Fibroblast of skin of right biceps (primary cell): ENCODE measurements at regions not wholly inside any gene's neighbourhood (a gene's known extent, or its start where the extent isn't known, plus 50 kb on each side); places are given as distances from the start of the nearest gene placed in this dataset.

Experiments used
- DNase-seq: peaks from one replicate; pipeline ENCODE4 v3.0.0-alpha.2; 2013

DNA sequence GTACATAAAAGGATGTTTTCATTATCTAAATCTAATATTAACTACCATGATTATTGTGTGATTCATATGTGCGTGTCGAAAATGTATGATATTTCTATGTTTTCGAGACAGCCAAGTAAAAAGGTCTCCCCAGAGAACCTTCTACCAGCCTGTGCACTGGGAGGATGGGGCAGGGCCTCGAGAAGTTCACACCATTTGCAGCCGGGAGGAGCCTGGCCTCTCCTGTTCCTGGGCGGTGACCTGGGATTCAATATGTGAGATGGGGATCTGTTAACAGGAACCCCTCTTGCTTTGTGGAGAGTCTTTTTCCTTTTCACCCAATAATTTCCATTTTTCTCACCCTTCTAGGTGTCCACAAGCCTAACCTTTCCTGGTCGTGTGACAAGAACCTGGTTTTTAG is 189.3 kb downstream of the IPO8 start:
- DNase-seq: no peak

DNA sequence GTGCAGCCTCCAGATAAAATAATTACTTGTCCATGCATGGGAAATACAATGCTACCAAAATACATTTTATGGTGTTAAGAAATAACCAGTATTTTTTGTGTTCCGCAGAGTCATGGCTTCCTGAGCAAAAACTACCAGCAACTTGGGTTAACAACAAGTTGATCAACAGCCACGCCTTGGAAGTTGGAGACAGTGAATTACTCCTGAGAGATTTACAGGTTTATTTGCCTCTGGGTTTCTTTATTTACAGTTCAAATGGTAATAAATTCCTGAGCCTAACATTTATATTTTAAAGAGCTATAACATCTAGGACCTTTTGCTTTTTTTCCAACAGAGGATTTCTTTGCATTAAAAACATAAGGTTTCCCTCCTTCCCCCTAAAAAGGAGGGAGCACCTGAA is 194.0 kb downstream of the IPO8 start:
- DNase-seq: no peak

DNA sequence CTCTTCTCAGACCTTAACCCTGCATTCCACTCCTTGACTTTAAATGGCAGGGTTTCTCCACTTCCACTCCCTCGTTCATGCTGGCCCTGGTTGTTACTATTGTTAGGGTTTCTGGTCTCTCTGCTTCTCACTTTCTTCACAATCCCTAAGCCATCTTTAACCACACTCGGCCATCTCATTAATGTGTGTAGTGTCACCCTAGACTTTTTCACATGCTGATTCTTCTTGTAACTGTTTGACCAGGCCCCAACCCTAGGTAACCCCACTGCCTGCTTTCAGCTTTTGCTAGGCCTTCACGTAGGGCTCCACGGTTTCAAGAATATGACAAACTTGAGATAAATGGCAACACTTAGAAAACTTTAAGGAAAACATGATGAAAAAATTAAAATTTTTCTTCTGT is 195.1 kb downstream of the IPO8 start:
- DNase-seq: no peak

DNA sequence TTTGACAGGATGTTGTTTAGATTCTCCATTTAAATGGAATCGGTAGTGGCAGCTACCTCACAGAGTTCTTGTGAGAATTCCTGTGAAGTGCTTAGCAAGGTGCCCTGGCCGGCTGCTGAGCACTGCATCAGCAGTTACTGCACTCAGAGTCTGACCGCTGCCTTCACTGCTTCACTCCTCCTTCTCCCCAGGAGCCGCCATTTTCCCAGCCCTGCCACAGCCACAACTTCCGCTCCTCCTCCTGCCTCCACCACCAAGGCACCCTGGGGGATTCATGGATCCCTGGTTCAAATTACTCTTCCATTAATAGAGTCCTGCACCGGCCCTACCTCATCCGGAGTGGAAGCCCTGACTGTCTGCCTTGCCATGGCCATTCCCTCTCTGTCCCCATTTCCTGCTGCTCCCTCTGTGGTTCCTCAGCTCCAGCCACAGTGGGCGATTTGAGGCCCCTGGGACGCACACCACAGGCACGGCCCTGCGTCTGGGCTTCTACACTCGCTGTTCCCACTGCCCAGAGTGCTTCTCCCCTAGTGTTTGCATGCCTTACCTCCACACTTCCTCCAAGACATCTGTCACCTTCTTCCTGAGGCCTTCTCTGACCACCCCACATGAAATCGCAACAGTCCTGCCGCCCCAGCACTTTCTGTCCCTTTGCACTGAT is 210.3 kb downstream of the IPO8 start:
- DNase-seq: no peak

DNA sequence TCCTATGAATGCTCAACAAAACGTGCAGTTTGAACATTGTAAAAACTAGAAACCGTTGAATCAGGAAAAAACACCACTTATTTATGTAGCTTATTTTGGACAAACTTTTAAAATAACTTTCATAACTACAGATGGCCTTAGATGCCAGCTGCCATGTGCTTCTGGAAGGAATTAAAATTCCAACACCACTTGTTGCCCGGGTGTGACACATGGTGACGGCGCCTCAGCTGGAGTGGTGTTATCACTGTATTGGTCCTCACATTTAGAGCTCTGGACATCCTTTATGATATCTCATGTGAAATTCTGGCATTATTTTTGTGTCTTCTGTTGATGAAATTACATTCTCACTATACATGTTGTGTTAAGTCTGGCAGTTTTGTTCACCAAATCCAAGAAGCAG is 211.0 kb downstream of the IPO8 start:
- DNase-seq: no peak

DNA sequence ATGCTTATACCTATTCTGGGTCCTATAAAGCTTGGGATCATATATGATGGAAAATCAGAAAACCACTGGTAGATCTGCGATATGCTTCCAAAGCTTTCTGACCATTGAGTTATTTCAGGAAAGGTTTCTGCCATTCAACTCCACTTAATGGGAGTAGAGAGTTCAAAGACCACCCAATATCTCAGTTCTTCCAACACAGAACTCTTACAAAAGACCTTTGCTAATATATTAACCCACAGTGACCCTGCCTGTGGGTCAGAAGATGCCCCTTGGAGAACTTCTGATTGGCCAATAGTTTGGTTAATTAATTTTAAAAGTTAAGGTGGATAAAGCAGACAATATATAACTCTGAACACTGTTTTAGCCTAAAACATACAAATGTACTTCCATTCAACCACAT is 213.0 kb downstream of the IPO8 start:
- DNase-seq: no peak

DNA sequence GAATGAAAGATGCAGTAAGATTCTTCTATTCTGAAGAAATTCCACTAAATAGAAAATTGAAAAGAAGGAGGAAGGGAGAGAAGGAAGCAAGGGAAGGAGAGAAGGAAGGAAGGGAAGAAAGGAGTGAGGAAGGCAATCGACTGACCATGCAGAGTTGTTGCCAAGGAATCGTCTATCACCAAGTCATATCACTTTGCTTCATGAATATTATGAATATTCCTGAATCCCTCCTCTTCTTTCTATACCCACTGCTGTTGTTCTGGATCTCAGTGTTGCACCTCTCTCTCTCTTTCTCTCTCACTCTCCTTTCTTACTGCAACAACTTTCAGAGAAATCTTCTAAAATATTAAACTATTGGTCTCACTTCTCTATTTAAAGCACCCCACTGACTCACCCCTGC is 222.4 kb downstream of the IPO8 start:
- no peak for DNase-seq

DNA sequence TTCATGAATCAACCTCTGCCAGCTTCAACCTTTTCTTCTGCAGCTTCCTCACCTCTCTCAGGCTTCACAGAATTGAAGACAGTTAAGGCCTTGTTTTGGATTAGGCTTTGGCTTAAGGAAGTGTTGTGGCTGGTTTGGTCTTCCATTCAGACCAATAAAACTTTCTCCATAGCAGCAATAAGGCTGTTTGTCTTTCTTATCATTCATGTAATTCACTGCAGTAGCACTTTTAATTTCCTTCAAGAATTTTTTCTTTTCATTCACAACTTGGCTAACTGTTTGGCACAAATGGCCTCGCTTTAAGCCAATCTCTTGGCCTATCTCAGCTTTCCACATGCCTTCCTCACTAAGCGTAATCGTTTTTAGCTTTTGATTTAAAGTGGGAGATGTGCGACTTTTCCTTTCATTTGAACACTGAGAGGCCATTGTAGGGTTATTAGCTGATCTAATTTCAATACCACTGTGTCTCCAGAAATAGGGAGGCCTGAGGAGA is 229.5 kb downstream of the IPO8 start:
- no peak for DNase-seq

DNA sequence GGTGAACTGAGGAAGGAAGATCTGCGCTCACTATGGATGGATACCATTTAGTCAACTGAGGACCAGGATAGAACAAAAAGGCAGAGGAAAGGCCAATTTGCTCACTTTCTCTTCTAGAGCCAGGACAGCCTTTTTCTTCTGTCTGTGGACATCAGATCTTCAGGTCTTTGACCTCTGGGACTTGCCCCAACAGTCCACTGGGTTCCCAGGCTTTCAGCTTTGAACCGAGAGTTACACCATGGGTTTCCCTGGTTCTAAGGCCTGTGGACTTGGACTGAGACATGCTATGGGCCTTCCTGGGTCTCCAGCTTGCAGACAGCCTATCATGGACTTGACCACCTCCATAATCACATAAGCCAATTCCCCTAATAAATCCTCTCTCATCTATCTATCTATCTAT is 232.0 kb downstream of the IPO8 start:
- DNase-seq: no peak

DNA sequence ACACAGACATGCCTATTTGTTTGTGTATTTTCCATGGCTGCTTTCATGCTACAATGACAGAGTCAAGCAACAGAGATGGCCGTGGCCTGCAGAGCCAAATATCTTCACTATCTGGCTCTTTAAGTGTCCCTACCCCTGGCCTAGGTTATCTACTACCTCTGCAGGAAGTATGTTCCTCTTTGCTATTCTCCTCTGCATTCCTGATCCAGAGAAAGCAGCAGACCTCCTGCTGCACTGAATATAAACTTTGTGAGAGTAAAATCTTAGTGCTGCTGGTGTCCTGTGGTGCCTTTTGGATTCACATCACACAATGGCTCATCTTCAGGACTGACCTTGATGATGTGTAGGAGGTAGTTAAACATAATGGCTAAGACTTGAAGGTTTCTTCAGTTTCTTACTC is 233.4 kb downstream of the IPO8 start:
- DNase-seq: no peak

DNA sequence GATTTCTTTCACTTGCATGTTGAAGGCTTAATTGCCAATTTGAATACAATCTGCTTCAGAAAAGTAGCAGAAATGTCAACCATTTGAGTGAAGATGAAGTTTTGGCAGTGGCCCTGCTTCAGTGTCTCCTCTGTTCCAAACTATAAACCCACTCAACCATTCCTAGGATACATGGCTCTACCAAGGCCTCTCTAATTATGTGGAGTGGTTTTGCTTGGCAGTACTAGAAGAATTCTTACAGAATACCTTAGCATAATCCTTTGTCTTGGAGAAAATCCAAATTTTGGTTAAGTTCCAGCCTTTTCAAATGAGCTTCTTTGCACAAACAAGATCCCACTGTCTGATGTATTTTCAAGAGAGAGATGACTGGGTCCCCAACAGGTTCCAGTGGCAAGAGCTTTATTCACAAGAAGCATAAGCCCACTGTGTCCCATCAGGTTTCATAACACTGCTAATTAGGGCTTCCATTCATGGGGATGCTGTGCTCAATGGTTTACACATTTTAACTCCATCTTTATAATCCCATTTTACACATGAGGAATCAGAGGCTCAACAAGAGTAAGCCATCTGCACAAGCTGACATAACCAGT is 234.5 kb downstream of the IPO8 start:
- DNase-seq: no peak

DNA sequence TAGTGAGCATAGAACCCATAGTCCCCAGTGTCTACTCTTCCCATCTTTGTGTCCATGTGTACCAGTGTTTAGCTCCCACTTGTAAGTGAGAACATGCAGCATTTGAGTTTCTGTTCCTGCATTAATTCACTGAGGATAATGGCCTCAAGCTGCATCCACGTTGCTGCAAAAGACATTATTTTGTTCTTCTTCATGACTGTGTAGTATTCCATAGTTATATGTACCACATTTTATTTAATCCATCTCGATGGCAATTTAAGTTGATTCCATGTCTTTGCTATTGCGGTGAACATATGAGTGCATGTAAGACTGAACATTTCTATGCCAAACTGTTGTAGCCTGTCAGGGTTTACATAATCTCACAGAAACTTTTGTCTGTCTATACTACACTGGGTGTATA is 237.2 kb downstream of the IPO8 start:
- no peak for DNase-seq

DNA sequence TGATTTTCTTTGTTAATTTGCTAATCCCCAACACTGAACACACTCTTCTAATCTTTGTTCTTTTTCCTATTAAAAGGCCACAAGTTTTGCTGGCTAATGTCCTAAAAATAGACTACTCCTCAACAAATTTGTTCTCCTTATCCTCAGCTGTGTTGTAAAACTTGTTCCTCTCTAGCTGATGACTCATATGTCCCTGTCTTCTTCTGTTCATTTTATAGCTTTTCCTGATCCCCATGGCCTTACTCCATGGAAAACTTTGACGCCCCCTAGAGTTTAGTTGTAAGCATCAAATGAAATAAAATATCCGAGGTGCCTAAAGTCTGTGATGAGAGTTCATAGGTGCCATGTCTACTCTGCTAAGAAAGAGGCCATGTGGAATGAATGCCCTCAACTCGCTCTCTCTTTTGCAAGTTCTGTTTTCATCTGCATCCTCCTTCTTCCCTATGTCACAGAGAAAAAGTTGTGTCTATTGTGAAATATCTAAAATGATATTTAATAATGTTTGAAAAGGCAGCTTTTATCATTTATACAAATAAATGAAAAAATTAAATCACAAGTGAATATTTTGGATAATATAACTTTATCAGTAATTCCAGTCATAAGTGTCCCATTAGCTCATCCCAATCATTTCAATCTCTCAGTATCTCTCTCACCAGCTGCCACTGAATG is 237.9 kb downstream of the IPO8 start:
- DNase-seq: peak; percentile 78

DNA sequence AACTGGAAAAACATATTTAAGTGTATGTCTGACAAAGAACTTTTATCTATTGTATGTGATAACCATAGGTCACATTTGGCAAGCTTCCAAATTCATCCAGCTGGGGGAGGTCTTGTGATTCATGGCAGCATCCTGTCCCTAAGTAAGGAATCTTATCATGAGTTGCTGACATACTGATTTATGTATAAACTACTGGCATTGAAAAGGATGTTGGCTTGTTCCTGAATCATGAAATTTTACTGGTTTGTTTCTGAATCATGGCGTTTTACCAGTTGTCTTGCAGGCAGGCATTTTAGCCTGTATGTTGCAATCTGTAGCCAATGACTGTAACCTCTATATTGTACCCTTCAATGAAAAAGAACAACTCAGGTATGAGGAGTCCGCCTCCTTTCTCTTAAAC is 244.8 kb downstream of the IPO8 start:
- DNase-seq: peak; percentile 62

DNA sequence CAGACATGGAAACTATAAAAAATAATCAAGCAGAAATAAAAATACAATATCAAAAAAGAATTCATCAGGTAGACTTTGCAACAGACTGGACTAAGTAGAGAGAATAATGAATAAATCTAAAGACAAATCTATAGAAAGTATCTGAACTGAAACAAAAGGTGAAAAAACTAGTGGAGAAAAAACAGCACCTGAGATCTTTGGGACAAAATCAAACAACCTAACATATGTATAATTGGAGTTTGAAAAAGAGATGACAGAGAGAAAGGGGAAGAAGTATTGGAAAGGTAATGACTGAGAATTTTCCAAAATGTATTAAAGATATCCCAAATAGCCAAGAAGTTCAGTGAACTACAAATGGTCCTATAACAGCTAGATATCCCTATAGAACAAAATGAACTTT is 245.4 kb downstream of the IPO8 start:
- no peak for DNase-seq

DNA sequence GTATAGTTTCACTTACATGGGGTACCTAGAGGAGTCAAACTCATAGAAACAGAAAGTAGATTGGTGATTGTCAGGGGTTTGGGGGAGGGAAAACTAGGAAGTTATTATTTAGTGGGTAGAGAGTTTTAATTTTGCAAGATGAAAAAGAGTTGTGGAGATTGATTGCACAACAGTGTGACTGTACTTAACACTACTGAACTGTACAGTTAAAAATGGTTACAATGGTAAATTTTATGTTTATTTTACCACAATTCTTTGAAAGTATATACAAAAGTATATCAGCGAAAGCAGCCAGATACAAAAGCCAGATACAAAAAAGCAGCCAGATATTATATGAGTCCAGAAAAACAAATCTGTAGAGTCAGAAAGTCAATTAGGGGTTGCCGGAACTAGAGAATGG is 247.6 kb downstream of the IPO8 start:
- DNase-seq: no peak

DNA sequence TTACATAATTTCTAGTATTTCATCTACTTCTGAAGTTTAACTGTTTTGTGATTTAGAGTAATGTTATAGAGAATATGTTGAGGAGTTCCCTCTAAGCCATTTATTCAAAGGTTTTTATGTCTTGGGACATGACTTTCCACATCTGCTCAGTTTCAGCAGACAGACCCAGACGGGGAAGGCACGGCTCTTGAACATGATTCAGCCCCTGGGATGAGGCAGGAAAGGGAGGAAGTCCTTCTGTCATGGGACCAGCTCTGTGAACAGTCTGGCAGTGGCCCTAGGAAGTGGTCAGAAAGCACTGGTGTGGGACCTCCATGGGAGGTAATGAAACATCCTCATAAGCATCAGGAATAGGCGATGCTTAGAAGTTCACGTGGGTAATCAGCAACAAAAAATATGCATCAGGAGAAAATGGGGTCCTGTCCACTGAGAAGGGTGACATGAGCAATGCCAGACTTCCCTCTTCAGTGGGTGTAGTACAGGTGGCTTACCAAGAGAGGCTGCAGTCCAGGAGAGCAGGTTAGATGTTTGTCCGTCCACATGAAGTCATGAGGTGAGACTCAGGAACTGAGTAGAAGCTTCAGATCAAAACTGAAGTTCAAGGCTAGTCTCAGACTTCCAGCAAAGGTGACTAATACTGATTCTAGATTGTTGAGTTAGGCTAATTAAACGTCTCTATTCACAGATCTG is 248.5 kb downstream of the IPO8 start:
- peak; percentile 10 for DNase-seq

DNA sequence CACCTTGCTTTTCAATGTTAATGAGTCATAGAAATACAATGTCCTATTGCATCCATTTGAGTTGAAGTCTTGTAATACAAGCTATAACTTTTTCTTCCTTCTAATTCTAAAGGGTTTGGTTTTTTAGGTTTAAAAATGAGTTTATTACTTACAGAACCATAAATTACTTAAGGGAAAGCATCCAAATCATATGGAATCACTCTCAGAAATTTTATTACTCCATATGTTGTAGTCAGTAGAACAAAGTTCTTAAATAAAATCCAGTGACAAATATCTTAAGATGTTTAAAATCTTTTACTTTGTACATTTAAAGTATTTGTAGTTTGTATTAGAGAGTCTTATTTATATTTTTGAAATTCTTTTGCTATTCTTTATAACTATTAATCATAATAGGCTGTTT is 253.2 kb downstream of the IPO8 start:
- DNase-seq: no peak

DNA sequence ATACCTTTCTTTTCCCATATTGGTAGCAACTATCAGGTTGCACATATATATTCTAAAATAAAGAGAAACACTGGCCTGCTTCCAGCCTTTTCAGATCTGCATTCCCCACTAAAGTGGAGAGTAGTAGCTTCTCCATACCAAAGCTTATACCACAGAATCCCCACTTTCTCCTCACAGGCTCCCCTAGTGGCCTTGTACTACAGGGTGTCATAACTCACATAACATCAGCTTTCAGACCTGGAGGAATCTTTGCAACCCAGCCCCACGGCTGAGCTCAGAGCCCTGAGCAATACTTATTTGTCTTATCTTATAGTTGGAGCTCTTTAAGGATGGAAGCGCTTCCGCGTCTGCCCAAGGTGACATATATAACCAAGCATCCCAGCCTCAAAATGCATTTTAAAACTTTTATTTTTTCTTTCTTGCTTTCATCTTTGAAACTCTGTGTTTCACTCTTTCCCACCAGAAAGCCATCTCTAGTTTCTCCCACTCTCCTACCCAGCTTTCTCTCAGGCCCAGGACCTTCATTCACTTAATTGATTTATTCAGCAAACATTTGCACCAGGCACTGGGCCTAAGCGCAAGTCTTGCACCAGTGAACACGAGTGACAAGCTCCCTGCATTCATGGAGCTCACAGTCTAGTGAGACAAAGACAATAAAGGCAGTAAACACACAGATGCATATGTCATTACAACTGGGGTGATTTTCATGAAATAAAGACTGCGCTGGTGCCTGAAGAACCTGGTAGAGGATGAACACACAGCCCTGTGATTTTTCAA is 254.7 kb downstream of the IPO8 start:
- DNase-seq: peak; percentile 29

DNA sequence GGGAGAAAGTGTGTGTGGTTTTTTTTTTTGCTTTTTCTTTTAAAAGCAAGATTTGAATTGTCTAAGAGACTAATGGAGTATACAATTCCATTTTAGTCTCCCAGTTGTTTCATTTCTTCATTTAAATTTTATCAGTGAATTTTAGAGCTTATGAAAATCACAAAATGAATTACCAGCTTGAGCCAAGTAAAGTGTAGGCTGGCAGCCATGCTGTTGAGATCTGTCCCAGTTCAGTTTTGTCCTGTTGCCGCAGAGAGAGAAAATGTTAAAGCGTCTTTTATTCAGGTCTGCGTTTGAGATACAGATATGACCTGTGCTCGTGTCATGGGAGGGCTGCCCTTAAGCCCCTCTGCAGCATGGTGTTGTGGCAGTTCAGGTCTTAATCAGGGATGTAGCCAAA is 256.5 kb downstream of the IPO8 start:
- DNase-seq: no peak

DNA sequence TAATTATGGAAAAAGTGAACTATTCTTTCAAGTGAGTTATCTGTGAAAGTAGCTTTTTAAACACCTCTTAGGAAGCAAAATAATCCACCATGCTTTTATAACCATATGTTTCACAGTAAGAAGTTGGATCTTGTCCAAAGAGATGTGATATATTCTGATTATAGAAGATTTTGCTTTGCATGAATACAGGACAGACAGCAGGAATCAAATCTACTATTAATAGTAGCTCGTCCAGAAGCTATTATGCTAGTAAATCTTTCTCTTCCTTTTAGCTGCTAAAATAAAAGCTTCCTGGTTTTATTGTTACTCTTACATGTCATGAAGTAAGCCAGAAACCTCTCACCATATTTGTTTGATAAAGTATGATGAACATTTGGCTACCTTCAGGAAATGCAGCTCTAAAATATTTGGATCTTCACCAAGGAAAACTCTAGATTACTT is 257.0 kb downstream of the IPO8 start:
- no peak for DNase-seq

DNA sequence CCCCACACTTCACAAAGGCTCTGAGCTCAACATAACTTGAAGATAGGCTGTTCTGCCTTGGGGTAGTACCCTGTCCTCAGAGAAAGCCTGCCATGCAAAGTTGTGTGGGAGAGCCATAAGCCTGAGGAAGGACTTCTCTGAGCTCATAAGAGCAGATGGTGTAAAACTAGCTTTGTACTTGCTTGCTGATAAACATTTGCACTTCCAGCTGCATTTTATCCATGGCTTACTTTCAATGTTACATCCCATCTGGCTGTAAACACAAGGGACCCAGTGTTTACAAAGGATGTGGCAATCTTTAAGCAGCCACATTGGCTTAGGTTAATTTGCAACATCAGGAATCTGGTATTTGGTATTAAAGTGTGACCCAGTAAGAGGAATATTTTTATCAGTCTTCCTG is 258.1 kb downstream of the IPO8 start:
- DNase-seq: no peak

DNA sequence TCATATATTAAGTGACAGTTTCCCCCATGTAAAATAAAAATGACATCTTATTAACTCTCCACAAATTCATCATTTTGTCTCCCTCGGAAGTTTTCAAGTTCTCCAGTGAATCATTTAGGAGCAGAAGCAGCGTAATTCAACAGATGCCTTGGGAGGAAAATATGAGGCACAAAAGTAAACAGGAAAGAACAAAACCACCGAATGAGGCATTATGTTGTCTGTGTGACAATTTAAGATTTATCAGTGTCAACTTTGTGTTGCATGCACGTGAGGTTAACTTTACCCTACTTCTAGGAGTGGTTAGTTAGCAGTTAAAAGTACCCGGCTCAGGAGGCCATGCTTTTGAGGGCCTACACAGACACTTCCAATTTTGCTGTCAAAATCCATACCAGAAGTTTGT is 258.6 kb downstream of the IPO8 start:
- DNase-seq: no peak
